ENCODE measurements at regions not wholly inside any gene's neighbourhood (a gene's known extent, or its start where the extent isn't known, plus 50 kb on each side); places are given as distances from the start of the nearest gene placed in this dataset.
A peak's percentile ranks its signal among the peaks of the same experiment; 100 is the strongest.

DNA sequence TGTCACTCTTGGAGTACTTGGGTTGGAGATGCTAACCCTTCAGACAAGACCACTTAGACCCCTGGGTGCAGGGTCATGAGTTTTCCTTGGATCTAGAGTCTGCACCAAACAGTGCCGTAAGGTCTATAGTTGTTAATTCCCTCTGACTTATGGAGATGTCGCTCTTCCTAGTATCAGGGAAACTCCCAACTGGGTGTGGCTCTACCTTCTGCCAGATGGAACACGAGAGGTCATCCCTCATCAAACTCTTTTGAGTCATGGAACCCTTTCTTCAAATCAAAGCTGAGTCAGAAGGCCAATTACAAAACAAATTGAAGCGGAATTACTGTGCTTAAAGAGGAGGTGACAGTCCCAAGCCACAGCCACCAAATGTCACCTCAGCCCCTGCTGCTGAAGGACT lies 514.9 kb upstream of the PROK2 start:
- H3K9me1 ChIP-seq (replicated peaks; ENCODE audit: control insufficient read depth, extremely low read depth, insufficient read depth, low read length), result no peaks in the 10 kb centered on the region
- ChIA-PET CTCF (interaction anchor here (0.8 to 1.8 kb wide), 2 partner anchors 8 to 48 kb away, joined by 5 read pairs; no protein-coding TSS in a partner anchor), POLR2A (no interaction called here)
- peaks cover 28% of the 10 kb centered on the region for H3K4me1 ChIP-seq (ENCODE audit: control insufficient read depth, extremely low read depth, insufficient read depth, low read length)
- H3K27me3 ChIP-seq (ENCODE audit: control insufficient read depth in 2 of 2, insufficient read depth in 2 of 2, low read length in 2 of 2), result peaks cover 71 to 72% of the 10 kb centered on the region in 2 experiments
- no TSS peak for BruUV-seq (replicated peaks)
- dilution Hi-C loops (cut with MboI; ENCODE audit: extremely low pct_ligation_motif_present, low sequenced_read_pairs) (no loop called here), intact Hi-C loops (cut with micrococcal nuclease) (loop anchor here (1.0 to 5.0 kb wide), 5 partner anchors 10 to 183 kb away; partner anchors contain the start of gene RYBP)
- H3K79me2 ChIP-seq (ENCODE audit: control insufficient read depth, insufficient read depth, low read length), result no peaks in the 10 kb centered on the region
- H3K4me3 ChIP-seq (replicated peaks in 1 of 3; ENCODE audit: insufficient read depth in 1 of 3, low read depth in 1 of 3, low read length in 3 of 3), result no peak overlapping the region
- H3K9ac ChIP-seq (replicated peaks; ENCODE audit: extremely low read depth, insufficient read depth, low read length), result no peak overlapping the region
- TF ChIP-seq, protein P1, sequence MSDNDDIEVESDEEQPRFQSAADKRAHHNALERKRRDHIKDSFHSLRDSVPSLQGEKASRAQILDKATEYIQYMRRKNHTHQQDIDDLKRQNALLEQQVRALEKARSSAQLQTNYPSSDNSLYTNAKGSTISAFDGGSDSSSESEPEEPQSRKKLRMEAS (IDR thresholded peaks at IDR 0.05; ENCODE audit: insufficient read depth, insufficient read length), result no peak
- TF ChIP-seq GATA2 (IDR thresholded peaks at IDR 0.05; ENCODE audit: insufficient read depth, insufficient read length, low read depth, low read length) (no peak), EZH2 (IDR thresholded peaks at IDR 0.05; ENCODE audit: borderline replicate concordance, low read depth, low read length, severe bottlenecking) (no peak), MYC (IDR thresholded peaks at IDR 0.05; ENCODE audit: low read depth, low read length) (no peak), POLR2AphosphoS5 (IDR thresholded peaks at IDR 0.05; ENCODE audit: insufficient read depth, low read depth, low read length) (no peak), POLR2A (IDR thresholded peaks at IDR 0.05; ENCODE audit: low read depth, low read length) (no peak), JUN (IDR thresholded peaks at IDR 0.05; ENCODE audit: borderline replicate concordance, insufficient read depth, insufficient read length, low read depth) (no peak)
- TF ChIP-seq, protein P2, sequence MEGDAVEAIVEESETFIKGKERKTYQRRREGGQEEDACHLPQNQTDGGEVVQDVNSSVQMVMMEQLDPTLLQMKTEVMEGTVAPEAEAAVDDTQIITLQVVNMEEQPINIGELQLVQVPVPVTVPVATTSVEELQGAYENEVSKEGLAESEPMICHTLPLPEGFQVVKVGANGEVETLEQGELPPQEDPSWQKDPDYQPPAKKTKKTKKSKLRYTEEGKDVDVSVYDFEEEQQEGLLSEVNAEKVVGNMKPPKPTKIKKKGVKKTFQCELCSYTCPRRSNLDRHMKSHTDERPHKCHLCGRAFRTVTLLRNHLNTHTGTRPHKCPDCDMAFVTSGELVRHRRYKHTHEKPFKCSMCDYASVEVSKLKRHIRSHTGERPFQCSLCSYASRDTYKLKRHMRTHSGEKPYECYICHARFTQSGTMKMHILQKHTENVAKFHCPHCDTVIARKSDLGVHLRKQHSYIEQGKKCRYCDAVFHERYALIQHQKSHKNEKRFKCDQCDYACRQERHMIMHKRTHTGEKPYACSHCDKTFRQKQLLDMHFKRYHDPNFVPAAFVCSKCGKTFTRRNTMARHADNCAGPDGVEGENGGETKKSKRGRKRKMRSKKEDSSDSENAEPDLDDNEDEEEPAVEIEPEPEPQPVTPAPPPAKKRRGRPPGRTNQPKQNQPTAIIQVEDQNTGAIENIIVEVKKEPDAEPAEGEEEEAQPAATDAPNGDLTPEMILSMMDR (IDR thresholded peaks at IDR 0.05; ENCODE audit: extremely low read depth in 1 of 2, insufficient read depth in 1 of 2, low read depth in 1 of 2, low read length in 2 of 2), result no peak
- no peaks in the 10 kb centered on the region for H4K20me1 ChIP-seq (replicated peaks; ENCODE audit: control insufficient read depth, extremely low read depth, insufficient read depth, low read length)
- FAIRE-seq, result no peak
- DNase-seq (ENCODE audit: low read depth, low spot score), result peak; percentile 20
- no peaks in the 10 kb centered on the region for H3K9me3 ChIP-seq (replicated peaks; ENCODE audit: control insufficient read depth, insufficient read depth, low read length)
- no peaks in the 10 kb centered on the region for H3K36me3 ChIP-seq (ENCODE audit: control insufficient read depth in 2 of 2, extremely low read depth in 1 of 2, insufficient read depth in 2 of 2, low read length in 2 of 2)
- H3K4me2 ChIP-seq (ENCODE audit: insufficient read depth, low read length), result no peak overlapping the region
- no peak overlapping the region for H2AFZ ChIP-seq (ENCODE audit: low read depth, low read length)
- H3K27ac ChIP-seq (ENCODE audit: insufficient read depth, low read depth, low read length), result no peak overlapping the region

Data from endothelial cell of umbilical vein (primary cell).